NCI-H1105 treated with DMSO at 0.1 percent for 48 hours (cell line): ENCODE measurements at regions not wholly inside any gene's neighbourhood (a gene's known extent, or its start where the extent isn't known, plus 50 kb on each side); places are given as distances from the start of the nearest gene placed in this dataset.

Experiments used
- DNase-seq: peaks from one replicate; lab custom pipeline; 2025; lab: John Stamatoyannopoulos, UW

DNA sequence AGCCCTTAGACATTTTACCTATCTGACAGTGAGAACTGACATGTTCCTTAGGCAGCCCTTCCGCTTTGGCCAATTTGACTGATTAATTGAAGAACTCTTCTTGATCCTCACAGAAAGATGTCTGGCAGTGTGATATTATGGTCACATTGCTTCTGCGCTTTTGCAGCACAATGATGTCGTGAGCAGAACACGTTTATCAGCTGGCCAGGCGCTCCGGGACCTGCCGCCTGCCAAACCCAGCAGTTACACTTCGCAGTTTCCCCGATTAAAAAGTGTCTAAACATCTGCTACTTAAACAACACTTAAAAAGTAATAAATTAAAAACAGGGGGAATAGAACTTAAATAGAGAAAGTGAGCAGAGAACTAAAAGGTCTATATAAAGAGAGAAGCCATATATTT is 103.5 kb upstream of the ETS2 start:
- DNase-seq = no peak

- DNase-seq = no peak
These were observed 95.9 kb upstream of the ETS2 start for GRCh38 chr21:38709876-38710275.

DNA sequence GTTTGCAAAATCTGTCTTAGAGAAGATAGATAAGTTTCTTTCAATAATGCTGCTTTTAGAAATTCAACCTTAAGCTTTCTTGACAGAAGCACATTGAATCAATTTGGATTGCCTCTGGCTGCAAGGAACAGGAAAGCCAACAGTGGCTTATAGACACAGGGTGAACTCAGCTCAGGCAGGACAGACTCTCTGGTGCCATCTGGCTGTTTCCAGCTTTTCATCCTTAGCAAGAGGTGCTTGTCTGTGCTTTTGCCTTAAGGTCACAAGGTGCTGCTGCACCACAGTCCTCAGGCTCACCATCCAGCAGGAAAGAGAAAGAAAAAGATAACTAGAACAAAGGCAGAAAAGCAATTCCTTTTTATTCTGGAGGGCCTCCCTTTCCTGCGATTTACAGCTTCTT is 93.7 kb upstream of the ETS2 start:
- peak; percentile 67 for DNase-seq

DNA sequence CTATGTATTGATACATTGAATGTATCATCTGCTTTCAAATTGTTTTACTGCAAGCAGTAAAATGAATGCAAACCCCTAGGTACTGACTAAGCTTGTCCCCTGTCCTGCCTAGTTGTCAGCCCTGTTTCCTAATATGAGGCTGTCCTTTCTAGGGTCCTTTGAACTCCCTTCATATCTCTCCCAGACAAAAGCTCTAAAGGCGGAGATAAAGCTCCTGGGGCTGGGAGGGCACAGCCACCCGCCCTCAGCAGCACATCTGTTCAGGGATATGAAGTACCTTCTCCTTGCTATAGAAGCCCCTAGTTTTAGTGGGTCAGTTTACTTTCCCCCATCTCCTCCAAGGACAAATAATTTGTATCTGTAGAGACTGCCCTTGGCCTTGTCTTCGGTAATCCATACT is 93.1 kb upstream of the ETS2 start:
- DNase-seq = no peak

- DNase-seq = no peak
These were observed 91.5 kb upstream of the ETS2 start for GRCh38 chr21:38714039-38714817.

- DNase-seq = no peak
These were observed 90.7 kb upstream of the ETS2 start for GRCh38 chr21:38714999-38715398.

DNA sequence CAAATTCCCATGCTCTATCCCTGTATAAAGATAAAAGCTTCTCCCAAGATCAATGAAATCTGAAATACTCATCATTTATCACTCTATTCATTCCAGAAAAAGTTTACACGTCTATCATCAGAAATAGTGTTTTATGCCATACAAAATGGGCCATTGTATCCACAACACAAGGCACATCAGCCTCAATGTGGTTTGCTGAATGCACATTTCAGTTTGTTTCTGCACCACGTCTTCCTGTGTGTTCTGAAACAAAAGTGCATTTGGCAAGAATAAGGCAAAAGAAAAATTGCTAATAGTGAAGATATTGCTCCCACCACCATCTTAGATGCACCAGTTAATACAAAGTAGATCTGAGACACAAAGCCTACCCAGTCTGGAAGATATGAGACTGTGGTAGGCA is 89.6 kb upstream of the ETS2 start:
- no peak for DNase-seq

DNA sequence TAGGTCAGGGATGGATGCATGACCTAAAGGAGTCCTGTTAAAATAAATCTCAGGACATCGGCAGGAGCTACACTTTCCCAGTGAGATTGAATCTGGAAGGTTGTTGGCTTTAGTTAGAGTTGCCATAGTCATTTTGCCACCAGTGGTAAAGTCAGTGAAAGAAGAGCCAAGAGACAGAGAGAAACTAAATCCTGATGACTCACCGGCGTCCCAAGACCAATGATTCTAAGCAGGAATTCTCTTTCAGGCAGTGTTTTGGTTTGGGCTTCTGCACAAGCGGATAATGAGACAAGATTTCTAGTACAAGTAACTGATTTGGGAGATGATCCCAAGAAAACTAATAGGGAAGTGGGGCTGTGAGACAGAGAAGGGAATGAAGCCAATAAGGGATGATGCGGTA is 88.8 kb upstream of the ETS2 start:
- DNase-seq = no peak

GRCh38 chr21:38718481-38718880 is 87.2 kb upstream of the ETS2 start:
- no peak for DNase-seq

GRCh38 chr21:38720074-38720473 is 85.7 kb upstream of the ETS2 start:
- DNase-seq = no peak

DNA sequence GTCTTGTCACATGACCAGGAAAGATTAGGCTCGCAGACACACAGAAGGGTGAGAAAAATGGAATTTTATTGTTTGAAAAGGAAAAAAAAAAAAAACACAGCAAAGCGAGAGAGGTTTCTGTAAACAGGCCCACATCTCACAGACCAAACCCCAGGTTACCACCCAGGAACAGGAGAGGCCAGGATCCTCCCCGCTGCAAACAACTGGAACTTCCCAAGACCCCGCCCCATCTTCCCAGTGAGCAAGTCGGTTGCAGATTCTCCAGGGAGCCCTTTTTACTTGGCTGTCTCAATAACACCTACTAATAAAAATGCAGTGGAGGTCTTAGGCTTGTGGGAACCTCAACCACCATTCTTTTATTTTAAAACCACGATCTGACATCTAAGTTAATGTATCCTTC is 84.7 kb upstream of the ETS2 start:
- DNase-seq = no peak

GRCh38 chr21:38721958-38722357 is 83.8 kb upstream of the ETS2 start:
- no peak for DNase-seq

GRCh38 chr21:38725196-38726157 is 80.3 kb upstream of the ETS2 start:
- DNase-seq = no peak

GRCh38 chr21:38726482-38726881 is 79.2 kb upstream of the ETS2 start:
- no peak for DNase-seq

GRCh38 chr21:38729291-38729690 is 76.4 kb upstream of the ETS2 start:
- no peak for DNase-seq

GRCh38 chr21:38729754-38730379 is 75.9 kb upstream of the ETS2 start:
- DNase-seq = no peak

GRCh38 chr21:38733972-38734546 is 71.7 kb upstream of the ETS2 start:
- peak; percentile 64 for DNase-seq

- no peak for DNase-seq
These were observed 70.9 kb upstream of the ETS2 start for GRCh38 chr21:38734646-38735365.

DNA sequence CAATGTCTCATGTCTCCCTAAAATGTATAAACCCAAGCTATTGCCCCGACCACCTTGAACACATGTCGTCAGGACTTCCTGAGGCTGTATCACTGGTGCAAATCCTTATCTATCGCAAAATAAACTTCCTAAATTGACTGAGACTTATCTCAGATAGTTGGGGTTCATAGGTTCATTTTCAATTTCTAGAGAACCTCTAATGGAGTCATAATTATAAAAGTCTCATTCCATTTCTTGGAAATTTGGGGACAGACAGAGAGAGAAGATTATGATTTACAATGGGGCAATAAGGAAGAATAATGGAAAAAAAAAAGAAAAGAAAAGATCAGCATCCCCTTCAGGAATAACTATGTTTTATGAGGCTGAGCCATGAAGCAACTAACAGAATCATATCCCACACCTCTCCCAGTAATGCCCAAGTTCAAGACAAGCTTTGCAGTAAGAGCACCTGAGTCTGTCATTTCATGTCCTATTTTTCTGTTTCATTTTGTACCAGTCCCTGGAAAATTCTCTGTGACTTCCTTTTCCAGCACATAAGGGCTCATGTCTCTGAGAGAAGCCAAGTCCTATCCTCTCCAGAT is 70.0 kb upstream of the ETS2 start:
- no peak for DNase-seq

GRCh38 chr21:38740090-38740489 is 65.6 kb upstream of the ETS2 start:
- DNase-seq = no peak
